KG1 (cell line): ENCODE measurements at regions not wholly inside any gene's neighbourhood (a gene's known extent, or its start where the extent isn't known, plus 50 kb on each side); places are given as distances from the start of the nearest gene placed in this dataset.

Experiments used
- DNase-seq: peaks from one replicate; lab custom pipeline; 2025; lab: John Stamatoyannopoulos, UW

DNA sequence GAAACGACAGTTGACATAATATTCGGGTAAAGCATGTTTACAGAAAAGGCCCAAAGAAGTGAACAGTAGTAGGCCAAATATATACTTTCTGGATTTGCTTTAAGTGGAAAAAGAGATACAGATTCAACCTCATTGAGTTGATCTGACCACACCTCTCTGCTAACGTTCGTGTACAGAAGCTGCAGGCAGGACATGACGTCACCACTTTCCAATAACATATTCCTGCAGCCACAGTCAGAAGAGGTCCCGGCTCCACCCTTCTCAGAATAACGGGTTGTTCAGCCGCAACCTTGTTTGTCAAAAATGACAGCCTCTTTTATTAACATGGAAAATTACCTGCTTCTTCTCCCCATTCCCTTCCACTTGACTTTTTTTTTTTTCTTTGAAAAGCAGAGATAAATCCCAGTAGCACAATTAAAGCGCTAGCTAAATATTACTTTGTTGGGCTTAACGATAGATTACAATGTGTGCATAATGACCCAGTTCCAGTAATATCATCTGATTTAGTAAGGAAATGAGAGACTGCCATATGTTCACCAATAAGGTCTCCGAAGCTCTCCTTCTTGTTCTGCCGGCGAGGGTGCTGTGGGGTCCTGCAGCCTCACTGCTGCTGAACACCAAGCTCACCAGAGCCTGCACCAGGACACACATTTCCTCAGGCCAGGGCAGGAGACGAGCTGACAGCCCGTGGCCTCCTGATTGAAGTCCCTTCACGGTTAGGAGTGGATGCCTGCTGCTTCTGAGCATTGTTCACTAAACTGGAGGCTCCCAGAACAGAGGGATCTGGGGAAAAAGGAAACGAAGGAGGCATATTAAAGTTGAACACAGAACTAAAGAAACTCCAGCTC is 451.0 kb upstream of the SALL3 start:
- no peak for DNase-seq

DNA sequence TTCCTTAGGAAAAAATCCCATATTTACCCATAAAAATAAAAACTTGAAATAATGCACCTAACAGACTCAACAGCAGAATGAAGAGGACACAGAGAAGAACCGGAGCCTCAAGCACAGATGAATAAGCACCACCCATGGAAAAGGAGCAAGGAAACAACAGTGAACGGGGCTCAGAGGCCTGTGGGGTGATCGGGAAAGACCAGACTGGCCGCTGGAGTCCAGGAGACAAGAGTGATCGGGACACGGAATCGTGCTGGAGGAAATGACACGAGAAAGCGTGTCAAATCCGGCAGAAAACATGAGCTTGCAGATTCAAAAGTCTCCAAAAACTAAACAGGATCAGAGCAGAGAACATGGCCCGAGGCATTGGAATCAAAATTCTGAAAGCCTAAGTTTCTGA is 448.0 kb upstream of the SALL3 start:
- no peak for DNase-seq

DNA sequence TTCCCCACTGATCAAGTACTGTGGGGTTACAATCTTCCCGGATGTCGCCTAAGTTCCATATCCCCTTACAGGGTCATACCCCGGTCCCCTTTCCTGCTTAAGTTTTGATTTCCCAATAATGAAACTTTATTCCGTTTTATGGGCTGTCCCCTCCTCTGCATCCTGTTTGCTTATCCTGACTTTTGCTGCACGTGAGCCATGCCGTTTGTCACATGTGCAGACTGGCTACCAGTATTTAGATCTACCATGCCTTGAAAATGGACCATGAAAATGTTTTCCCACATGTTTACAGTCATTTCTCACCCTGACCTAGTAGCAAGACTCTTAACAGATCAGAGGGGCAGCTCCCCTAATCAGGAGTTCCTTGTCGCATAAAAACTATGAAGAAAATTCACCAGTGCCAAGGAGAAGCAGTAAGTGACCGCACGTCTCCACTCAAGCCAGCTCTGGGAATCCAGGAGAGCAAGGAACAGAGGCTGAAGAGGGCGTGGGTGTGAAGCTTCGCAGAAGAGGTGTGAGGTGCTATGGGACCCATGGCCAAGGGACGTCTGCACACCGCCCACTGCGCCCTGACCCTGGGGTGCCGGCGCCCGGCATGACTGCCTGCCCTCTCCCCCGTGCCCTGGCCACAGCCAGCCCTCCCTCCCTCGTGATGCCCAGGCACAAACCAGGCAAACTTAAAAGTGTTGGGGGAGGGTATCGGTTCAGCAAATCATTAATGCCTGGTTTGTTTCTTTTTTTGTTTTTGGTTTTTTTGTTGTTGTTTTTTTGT is 440.8 kb upstream of the SALL3 start:
- DNase-seq = no peak

DNA sequence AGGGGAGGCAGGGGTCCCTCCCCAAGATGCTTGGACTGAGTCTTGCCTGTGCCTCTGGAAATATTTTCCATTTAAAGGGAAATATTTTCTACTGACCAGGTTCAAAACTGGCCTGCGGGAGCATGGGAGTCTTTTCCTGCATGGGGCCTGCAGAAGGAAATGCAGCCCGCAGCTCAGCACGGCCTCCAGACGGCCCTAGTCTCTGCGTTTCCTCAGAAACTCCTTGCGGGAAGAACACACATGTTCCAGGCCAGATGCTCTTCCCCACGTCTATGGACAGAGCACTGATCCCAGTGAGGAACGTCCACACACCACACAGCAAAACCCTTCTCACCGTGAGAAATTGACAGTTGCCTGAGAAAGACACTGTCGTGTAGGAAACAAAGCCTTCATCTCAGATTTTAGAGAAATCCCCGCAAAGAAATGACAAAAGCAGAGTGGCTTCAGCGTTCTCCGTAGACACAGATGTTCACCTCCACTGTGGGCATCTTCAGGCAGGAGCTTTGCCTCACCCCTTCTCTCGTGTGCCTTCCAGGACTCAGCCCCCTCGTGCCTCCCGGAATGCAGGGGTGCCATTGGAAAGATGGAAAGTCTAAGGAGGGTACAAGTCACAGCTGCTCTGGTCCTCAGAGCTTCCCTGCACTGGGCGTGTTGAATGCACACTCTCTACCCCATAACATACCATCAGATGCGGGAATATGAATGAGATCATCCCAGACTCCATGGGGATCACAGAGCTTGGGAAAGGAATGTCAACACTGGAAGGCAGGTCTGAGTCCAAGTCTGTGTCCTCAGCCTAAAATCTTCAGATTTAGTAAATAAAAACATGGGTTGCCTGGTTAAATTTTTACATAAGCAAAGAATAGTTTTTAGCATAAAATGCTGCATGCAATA is 438.7 kb upstream of the SALL3 start:
- DNase-seq = no peak

DNA sequence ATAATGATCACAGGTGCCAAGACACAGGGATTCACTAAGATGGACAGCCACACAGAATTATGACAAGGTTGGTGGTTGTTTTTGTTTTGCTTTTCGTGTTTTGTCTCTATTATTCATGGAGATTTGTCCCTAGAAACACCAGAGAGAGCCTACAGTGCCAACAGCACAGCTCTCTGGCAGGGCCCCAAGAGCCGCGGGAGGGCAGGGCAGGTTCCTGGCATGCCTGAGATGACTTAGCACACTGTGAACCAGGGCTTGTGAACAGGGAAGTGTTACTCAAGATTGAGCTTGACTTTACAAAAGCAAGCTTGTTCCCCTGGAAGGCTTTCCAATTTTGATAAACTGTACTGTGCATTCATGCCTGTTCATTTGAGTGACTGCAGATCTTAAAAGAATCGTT is 437.4 kb upstream of the SALL3 start:
- peak; percentile 7 for DNase-seq

DNA sequence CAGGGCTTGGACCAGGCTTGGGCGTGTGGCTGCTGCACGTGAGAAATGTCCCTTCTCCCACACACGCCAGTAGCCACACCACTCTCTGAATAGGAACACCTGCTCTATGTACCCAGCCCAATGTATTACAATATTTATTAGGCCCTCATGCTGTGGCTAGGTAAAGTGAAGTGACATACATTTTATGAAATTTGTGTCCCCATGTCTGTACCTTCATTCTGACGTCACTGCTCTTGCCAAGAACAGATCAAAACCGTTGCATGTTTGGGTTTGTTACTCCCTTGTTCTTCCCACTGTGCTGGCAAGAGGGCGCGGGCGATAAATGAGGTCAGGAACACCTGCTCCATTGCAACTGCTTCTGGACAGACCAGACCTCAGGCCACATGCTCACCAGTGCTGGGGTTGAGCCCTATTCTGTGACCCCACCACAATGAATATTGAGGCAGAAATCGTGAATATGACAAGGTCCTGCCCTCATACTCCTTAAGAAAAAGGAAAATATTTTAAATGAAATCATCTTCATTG is 436.4 kb upstream of the SALL3 start:
- no peak for DNase-seq

DNA sequence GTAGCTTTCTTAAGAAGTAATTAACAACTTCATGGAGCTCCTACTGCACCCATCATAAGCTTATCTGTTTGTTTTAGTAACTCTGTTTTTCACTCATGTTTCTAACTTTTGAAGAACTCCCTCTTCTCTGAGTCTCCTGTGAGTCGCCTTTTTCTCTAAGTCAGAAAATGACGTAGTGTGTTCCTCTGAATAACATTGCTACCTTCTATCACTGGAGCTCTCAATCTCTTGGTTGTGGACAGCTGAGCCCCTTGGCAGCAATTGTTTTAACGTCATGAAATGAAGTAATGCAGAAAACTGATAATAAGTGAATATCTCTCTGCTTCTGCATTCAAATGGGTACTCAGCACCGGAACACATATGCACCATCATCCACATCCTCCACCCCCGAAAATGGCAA is 433.3 kb upstream of the SALL3 start:
- no peak for DNase-seq

DNA sequence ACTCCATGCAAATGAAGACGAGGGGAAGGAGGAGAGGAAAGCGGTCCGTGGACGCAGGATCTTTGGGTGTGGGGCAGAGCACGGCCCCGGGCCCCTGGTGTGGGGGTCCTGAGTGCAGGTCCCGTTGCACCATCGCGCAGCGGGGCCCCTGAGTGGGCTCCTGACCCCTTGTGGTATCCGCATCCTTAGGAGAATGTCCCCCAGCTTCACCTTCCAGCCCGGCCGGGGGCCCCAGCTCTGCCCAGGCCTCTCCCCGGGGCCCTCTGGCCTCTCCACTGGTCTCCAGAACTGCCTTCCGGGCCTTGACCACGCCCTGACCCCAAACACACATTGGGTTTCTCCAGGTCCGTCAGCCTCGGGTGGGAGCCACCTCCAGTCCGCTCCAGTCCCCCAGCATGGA is 431.8 kb upstream of the SALL3 start:
- DNase-seq = no peak

DNA sequence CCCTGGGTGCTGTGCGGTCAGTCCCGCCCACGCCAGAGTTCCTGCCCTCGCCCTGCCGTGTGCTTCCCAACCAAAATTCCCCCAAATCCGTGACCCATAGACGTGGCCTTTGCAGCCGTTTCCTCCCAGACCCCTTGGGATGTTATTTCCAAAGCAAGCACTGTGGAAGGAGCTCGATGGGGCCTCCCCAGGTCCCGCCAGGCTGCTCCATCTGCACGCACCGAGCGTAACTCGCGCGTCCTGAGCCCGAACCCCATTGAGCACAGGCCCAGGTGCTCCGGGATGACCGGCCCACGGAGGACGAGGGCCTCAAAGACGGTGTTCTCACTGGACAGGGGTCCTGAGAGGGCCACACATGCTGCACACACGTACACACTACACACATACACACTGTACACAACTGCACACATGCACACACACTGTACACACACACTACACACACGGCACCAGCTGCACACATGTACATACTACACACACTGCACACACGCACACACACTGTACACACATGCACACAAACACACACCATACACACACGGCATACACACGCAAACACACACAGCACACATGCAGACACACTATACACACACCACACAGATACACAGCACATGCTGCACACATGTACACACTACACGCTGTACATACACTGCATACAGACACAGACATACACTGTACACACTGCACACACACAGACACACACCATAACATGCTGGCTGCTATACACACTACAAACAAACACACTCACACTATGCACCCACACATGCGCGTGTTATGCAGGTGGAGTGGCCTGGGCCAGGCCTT is 431.2 kb upstream of the SALL3 start:
- no peak for DNase-seq

DNA sequence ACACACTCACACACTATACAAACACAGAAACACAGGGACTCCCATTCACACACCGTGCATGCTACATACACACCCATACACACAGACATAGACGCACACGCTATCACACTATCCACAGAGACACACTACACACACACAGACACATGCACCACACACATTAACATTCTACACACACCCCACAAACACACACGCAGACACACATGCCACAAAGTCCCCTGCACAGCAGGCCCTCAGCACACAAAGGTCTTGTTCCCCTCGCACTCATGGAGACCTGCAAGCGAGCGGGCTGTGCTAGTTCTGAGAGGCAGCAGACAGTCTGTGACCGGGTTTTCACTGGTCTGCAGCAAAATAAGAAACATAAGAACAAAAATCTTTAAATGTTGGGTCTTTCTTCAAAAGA is 429.6 kb upstream of the SALL3 start:
- no peak for DNase-seq

DNA sequence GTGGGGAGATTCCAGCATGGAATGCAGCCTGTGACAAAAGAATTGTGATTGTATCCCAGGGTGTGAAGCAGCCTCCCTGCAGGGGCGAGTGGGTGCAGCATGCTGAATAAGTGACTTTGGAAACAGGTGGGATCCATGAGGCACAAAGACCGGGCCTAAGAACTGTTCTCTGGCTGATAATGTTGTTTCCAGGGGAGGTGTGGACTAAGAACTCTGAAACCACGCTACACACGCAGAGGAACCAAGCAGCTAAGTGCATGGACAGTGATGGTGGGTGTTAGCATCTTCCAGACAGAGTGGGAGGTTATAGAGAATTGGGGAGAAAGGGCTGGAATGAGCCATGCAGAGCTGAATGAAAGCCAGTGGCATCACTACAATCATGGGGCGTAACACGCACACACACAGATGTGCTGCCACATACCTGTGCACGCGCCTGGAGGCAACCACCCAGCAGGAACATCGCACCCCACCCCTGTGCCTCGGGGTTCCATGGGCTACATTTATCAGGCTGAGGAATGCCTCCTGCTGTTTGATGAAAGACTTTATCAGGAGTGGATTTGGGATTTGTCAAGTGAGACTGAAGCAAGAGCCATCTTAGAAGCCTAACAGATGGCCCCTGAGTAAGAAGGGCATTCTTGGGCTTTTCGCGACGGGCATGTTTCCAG is 424.5 kb upstream of the SALL3 start:
- DNase-seq = no peak

DNA sequence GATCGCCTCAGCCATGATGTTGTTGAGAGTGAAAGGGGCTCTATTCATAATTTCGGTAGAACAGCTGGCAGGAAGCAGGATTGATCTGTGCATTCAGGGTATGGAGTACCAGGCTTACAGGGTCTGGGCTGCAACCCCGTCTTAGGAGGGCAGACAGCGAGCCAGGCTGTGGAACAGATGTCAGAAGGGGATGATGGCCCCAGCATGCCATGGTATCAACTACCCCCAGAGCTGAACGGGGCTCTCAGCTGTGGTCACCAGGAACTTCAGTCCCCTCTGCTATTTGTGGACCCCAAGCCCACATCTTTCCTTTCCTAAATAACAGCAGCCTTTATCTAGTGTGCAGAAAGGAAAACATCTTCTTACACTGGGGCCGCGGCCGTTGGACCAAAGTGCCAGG is 422.2 kb upstream of the SALL3 start:
- no peak for DNase-seq

DNA sequence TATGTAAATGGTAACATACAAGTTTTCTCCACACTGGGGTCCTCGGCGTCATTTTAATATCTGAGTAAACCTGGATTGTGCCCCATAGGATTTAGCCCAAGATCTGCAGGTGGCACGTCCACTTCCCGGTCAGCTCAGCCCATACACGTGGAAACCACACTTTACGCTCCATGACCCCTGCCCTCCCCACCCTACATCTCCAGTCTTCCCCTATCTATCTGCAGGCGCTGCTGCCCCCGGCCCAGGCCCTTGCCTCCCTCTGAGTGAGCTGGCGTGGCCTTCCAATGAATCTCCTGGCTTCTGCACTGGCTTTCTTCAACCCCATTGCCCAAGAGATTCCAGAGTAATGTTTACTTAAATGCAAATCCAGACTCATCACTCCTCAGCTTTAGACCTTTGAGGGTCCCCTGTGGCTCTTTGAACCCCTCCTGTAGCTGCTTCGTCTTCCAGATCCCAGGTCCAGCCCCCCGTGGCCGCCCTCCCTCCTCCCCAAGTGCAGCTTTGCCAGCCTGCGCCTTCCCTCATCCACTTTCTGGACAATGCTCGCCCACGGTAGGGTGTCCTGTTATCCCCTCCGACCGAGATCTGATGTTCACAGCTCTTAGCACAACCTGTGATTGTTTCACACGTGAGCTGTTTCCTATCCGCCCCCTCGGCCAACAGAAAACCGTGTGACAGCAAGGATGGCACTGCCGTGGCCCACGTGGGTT is 421.4 kb upstream of the SALL3 start:
- no peak for DNase-seq

DNA sequence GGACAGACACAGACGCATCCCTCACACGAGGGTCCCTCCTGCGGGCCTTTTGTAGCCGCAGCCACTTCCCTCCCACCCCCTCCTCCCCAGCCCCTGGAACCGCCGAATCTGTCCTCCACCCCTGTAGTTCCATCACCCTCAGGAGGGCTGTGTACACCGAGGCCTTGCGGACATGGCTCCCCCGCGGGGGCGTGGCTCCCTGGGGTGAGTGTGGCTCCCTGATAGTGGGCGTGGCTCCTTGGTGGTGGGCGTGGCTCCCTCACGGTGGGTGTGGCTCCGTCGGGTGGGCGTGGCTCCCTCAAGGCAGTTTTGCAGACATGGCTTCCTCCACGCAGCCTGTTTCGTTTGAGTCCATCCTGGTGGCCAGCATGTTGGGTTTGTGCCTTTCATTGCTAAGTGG is 420.7 kb upstream of the SALL3 start:
- DNase-seq = no peak

DNA sequence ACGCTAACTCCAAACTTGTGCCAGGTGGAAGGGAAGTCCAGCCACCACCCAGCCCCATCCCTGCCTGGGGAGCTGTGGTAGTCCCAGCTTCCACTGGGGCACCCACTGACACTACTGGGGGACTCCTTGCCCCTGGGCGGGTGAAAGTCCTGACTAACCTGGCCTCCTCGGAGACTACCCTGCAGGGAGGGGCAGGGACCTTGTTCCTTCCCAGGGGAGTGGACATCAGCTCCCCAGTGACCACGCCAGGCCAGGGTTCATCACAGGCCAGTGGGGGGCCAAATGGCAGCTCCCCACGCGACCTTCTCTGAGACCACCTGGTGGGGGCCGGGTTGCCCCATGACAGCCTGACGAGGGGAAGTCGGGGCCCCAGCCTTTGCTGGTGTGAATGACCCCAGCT is 420.0 kb upstream of the SALL3 start:
- no peak for DNase-seq

DNA sequence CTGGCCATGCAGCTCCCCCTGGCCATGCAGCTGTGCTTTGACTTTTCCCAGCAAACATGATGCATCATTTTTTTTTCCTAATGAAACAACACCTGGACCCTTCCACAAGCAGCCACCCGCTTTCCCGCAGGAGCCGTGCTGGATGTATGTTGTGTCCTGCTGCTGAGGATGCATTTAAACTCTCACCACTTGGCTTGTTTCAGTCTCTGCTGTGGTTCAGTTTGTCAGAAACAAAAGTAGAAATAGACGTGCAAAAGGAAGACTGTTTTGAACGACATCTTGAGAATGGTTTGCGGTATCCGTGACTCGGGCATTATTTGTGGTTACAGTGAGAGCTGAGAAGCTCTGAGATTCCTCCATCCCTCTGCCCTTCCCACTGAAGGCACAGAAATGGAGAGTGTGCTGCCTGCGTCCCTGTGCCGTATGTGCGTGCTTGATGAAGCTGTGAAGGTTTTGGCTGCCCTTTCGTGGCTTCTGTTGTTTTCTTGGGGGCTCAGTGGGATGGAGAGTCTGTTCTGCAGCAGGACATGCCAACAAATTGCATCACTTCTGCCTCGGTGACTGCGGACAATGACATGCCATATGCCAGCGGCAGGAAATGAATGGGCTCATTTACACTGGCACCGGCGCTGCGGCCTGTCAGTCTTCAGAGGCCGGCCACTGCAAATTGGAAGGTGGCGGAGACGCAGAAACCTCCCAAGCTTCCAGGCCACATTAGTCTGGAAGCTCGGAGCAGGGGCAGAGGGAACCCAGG is 417.7 kb upstream of the SALL3 start:
- DNase-seq = no peak

DNA sequence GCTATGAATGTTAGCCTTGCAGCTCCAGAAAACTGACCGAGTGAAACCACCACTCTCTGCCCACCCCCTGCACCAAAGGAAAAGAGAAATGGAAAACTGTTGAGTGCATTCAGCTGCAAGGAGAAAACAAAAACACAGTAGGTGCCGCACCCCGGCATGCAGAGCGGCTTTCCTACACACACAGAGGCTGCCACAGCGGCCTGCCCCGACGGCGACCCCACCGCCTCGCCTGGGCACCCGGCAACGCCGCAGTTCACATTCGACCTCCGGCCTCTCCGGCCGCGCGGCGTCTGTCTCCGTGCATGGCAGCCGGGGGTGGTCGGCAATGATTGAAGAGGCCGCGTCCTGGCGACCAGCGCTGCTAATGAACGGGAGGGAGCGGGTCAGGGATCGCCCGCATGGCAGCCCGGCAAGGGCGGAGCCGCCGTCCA is 417.1 kb upstream of the SALL3 start:
- no peak for DNase-seq

DNA sequence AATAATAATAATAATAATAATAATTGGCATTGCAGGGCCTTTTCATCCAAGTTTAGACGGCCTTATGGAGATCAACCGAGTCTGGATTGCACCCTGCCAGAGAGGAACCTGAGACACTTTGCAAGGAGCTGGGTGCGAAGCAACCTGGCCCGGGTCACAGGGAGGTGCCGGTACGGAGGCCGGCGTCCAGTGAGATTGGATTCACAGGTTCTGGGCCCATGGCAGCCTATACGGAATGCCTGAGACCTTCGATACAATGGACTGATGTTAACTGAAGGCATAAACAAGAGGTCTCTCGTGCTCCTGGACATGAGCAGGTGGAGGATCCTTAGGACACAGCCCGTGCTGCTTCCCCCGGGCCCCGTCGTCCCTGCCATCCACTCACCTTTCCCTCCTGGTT is 416.5 kb upstream of the SALL3 start:
- DNase-seq = no peak

DNA sequence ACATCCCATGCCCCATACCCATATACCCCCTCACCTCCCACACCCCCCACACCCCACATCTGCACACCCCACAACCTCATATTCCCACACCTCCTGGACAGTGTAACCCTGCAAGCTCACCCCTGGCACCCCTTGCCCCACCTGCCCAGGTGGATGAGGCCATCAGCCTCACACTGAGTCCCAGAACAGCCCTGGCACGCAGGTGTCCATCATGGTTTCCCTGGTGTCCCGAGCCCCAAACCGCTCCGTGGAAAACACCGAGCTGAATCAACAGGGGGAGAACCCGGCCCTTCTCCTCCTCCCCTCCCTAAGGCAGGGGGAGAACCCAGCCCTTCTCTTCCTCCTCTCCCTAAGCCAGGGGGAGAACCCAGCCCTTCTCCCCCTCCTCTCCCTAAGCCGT is 415.6 kb upstream of the SALL3 start:
- DNase-seq = no peak
